Bone marrow (tissue), 2 donors: ENCODE measurements at regions not wholly inside any gene's neighbourhood (a gene's known extent, or its start where the extent isn't known, plus 50 kb on each side); places are given as distances from the start of the nearest gene placed in this dataset.
"Not testable (repeated sequence)": the region's sequence is repeated elsewhere in the genome, so short reads cannot be mapped to it uniquely, and the experiment has no call there.

Source experiments
- DNase-seq, 2 donors: peaks; one replicate each; lab custom pipeline; 2025; lab: John Stamatoyannopoulos, UW

DNA sequence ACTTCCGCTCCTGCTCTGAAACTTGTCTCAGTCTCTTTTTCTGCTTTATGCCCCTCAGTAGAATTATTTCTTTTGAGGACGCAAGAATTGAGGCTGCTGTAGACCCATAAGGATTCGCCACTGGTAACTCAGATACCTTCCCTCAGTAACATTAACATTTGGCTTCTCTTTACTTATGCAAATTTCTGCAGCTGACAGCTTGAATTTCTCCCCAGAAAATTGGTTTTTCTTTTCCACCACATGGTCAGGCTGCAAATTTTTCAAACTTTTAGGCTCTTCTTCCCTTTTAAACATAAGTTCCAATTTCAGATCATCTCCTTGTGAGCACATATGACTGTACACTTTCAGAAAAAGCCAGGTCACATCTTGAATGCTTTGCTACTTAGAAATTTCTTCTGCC, 839.3 kb upstream of the GRIA3 start:
- DNase-seq = no peak

DNA sequence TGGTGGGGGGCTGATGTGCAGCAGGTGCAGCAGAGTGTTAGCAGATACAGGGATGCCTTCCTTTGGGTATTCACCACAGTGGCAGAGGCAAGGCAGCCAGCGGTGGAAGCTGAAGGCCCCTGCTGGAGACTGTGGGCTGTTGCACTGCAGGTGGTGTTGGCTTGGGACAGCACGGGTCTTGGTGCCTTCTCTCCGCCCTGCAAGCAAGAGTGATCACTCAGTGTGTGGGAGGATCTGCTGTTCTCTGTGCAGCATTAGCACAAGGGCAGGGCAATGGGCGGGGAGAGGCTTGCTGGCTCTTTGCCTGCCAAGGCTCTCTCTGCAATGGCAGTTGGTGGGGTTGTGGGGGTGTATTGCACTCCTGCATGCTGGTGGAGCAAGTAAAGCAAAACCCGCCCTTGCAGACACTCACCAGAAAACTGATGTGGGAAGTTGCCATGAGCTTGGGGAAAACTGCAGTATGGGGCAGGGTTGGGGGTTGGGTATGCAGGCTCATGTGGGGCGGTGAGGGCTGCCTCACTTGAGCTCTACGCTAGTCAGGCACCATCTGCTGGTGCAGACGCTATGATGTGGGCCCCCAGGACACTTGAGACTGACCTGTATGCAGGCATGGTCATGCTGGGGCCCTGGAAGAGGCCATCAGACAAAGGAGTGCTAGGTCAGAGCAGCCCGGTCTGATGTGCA, 820.8 kb upstream of the GRIA3 start:
- no peak for DNase-seq

DNA sequence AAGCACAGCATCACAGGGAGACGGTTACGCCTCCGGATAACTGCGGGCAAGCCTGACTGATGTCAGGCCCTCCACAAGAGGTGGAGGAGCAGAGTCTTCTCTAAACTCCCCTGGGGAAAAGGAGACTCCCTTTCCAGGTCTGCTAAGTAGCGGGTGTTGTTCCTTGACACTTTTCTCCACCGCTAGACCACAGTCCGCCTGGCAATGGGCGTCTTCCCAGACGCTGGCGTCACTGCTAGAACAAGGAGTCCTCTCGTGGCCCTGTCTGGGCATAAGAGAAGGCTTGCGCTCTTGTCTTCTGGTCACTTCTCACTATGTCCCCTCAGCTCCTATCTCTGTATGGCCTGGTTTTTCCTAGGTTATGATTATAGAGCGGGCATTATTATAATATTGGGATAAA, 808.5 kb upstream of the GRIA3 start:
- DNase-seq = not testable (repeated sequence)

DNA sequence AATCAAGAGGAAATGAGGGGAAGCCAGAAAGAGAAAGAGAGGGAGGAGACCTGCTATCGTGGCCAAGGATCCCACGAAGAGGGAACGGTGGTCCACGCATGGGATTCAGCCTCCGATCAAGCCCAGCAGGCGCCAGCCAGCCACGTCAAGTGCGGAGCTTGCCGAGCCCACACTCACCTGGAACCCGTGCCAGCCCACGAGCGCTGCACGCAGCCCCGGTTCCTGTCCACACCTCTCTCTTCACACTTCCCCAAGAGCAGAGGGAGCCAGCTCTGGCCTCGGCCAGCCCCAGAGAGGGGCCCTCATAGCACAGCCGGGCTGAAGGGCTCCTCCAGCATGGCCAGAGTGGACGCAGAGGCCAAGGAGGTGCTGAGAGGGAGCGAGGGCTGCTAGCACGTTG, 795.1 kb upstream of the GRIA3 start:
- no peak for DNase-seq

DNA sequence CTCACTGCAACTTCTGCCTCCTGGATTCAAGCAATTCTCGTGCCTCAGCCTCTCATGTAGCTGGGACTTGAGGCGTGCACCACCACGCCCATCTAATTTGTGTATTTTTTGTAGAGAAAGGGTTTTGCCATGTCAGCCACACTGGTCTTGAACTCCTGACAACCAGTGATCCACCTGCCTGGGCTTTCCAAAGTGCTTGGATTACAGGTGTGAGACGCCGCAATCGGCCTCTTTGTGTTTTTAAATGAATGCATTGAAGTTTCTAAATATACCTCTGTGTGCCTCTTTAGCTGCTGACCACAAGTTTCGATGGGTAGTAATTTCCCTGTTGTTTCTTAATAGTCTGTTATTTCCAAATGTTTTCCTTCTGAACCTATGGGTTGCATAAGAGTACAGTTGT, 765.3 kb upstream of the GRIA3 start:
- DNase-seq = no peak

DNA sequence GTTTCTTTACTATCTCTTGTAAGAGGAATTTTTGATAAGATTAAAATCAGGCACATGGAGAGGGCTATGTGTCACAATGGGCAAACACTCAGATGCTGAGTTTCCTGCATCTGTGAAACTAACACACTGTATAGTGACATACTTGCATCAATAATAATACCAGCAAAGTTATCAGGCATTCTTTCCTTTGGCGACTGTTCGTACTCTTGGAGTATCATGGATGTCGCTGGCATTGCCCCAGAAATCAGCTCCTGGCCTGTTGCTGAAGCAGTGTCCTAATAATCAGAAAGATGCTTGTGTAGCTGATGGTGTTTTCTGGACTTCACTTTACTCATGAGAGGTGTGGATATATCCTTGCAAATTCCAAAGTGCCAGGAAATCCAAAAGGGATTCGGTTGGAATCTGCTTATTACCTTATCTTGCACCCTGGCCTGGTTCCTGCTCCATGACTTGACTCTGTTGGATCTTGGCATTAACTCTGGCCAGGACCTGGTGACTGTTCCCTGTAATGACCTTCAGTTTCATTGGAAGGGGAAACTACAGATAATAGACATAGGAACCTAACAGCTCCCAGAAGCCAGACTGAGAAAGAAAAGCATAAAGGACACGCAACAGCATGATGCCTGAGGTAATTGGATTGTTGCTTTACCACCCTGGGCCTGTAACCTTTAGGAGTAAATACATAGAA, 762.5 kb upstream of the GRIA3 start:
- DNase-seq = no peak

DNA sequence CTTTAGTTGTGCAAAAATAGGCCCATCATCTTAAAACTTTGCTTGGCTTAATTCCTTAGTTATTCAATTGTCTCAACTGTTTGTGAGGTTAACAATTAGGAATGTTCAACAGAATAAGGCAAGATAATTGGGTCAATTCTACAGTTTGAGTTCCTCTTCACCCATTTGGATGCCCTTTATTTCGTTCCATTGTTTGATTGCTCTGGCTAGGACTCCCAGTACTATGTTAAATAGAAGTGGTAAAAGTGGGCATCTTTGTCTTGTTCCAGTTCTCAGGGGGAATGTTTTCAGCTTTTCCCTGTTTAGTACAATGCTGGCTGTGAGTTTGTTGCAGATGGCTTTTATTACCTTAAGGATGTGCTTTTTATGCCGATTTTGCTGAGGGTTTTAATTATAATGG, 761.5 kb upstream of the GRIA3 start:
- DNase-seq = no peak

DNA sequence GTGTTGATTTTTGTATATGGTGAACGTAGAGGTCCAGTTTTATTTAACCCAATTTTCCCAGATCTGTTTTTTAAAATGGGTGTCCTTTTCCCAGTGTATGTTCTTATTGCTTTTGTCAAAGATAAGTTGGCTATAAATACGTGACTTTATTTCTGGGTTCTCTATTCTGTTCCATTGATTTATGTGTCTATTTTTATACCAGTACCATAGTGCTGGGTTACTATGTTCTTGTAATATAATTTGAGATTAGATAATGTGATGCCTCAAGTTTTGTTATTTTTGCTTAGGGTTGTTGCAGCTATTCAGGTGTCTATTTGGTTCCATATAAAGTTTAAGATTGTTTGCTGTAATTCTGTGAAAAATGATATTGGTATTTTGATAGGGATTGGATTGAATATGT, 749.1 kb upstream of the GRIA3 start:
- no peak for DNase-seq

DNA sequence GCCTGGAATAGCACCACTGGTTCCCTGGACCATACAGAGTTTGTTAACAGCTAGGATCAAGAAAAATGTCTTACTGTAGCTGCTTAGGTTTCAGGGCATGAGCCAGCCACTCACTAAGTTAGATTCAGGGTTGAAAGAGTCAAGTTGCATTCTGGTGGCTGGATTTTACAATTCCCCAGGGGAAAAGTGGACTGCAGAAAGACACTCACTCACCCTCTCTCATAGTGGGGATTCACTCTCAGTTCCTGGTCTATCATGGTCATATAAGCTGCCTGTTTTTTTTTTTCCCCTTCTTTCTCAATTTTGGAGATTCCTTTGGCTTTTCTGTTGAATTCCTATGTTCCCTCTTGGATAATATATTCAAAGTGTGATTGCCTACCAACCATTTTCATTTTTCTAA, 744.2 kb upstream of the GRIA3 start:
- no peak for DNase-seq

DNA sequence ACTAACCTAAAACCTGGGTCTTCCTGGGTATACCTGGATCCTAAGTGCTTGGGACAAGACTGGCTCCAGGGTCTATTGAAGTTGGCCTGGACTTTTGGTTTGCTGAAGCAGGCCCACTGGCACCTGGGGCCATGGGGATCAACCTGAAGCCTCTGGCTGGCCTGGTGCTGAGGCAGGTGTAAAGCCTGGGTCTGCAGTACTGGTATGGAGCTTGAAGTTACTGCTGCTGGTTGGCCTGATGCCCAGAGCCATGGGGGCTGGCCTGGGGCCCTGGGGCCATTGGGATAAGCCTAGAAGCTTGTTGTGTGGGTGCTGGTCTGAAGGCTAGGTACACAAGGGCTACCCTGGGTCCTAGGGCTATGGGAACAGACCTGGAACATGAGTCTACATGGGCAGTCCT, 743.2 kb upstream of the GRIA3 start:
- no peak for DNase-seq

DNA sequence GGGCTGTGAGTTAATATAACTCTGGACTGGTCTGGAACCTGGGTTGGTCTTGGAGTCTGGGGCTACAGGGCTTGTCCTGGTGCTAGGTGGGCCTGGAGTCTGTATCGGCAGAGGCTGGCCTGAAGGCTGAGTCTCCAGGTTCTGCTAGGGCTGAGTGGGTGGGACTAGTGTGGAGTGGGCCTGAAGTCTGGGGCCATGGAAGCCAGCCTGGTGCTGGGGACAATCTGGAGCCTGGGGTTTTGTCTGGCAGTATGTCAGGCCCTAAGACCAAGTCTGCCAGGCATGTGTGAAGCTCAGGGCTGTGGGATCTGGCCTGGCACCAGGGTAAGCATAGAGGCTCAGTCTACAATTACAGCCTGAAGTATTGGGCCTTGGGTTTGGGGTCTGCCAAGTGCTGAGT, 742.6 kb upstream of the GRIA3 start:
- no peak for DNase-seq

DNA sequence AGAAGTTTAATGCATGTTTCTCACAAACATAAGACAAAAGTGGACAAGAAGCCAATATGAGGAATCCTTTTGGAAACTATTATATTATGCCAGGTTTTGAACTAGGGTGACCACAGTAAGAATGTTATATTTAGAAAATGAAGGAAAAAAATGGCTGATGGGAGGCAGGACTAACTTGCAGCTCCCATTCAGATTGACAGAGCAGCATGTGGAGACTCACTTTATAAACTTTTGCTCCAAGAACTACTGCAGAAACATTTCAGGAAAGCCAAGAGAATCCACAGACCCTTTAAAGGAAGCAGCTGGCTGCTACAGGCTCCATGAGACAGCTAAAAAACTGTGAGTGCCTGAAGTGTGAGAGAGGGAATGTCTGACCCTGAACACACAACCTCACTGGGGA, 738.6 kb upstream of the GRIA3 start:
- no peak for DNase-seq

DNA sequence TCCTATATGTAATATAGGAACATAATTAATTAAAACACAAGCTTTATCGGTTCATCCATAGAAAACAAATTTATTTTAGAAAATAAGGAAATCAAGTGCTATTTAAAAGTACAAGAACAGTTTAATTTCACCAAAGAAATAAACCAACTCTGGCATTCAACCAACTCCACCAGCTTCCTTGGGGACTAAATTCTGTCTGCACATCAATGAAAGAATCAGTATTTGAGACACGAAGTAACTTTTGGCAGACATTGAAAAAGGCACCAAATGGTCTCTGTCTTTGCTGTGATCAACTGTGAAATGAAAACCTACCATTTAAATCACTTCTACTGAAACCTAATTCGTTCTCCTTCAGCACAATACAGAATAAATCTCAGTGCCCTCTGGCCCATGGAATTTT, 719.7 kb upstream of the GRIA3 start:
- DNase-seq = no peak

DNA sequence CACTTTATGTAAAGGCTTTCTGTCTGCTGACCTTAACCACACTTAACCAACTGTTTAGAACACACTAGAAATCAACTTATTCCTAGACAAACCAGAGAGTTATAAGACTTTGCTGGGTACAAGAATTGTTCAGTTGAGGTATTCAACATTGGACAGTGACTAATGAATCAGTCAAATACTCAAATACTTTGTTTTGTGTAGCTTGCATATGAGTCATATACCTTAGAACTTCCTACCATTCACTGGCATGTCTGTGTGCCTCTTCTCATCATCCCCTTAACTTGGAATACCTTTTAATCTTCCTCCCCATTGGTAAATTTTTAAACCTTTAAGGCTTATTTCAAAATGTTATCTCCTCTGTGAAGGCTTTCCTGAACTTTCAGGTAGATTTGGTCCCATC, 708.8 kb upstream of the GRIA3 start:
- DNase-seq = no peak

DNA sequence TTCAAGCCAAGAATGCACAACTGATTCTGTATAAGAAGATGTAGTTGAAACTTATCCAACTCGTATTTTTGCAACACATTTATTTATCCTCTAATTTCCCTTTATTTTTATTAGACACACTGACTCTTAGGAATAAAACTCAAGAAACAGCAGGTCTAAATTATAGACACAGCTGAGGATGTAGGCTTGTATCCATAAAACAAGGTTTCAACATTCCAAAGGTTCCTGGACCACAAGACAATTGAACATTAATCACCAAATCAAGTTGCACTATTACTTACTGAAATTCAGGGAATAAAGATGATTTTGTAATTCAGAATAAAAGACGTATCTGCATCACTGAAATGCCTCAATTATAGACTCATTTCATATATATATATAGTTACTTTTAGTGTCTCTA, 683.5 kb upstream of the GRIA3 start:
- no peak for DNase-seq

DNA sequence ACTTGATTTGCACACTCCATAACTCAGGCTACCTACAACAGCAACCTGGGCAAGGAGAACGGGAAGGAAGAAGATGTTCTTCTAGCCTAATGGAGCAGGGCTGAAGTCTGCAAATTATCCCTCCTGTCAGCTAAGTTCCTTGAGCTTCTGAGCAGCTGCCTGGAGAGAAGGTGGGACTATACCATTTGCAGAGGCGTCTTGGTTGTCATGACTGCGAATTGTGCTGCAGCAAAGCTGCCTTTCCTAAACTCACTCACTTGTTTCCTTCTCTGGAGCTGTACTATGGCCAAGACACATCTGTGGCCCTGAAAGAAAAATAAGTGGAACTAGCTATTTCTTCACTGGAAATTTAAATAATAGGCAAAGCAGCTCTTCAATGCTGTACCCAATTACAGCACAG, 682.4 kb upstream of the GRIA3 start:
- no peak for DNase-seq

DNA sequence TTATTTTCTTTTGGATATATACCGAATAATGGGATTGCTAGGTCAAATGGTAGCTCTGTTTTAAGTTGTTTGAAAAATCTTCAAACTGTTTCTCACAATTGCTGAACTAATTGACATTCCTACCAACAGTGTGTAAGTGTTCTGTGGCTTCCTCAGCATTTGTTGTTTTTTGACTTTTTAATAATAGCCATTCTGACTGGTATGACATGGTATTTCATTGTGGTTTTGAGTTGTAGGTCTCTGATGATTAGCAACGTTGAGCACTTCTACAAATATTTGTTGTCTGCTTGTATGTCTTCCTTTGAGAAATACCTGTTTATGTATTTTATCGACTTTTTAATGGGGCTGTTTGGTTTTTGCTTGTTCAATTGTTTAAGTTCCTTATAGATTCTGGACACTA, 680.1 kb upstream of the GRIA3 start:
- DNase-seq = no peak

DNA sequence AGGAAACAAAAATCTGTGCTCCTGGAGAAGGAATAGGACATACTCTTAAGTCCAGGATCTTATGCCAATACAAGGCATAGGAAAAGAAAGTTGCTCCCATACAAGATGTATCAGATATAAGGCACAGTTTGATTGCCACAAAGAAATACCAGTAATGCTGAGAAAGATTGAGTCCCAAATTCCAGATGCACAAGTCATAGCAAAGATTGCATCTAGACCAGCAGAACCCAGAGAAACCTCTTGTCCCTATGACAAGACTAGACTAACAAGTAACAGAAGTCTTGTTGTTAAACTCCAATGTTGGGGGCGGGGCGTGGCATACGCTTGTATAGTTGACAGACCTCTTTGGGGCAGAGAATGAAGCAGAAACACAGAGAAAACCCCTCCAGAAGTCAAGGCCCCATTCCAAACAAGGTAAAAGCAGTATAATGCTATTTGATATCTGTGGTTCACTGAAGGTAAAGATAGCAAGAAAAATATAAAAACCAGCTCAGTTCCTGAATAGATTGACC, 671.5 kb upstream of the GRIA3 start:
- no peak for DNase-seq

DNA sequence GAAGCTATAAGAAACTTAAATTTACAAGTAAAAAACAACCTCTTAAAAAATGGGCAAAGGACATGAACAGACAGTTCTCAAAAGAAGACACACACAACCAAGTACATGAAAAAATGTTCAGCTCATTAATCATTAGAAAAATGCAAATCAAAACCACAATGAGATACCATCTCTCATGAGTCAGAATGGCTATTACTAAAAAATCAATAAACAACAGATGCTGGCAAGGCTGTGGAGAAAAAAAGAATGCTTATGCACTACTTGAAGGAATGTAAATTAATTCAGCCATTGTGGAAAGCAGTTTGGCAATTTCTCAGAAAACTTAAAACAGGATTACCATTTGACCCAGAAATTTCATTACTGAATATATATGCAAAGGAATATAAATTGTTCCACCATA, 666.3 kb upstream of the GRIA3 start:
- DNase-seq = no peak

DNA sequence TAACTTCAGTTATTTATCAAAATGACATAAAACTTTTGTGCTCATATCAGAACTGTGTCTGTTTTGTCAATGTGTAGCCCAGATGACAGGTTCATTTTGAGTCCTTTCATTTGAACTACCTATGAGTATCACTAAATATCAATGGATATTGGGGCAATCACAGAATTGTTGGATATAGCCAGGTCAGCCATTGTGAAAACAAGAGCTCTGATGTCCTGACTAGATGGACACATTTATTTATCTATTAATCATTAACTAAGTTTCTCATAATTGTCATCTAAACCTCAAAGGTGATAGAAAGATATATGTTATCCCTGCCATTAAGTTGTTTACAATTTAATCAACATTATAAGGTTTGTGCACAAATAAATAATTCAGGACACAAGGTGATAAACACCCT, 638.3 kb upstream of the GRIA3 start:
- DNase-seq = no peak

DNA sequence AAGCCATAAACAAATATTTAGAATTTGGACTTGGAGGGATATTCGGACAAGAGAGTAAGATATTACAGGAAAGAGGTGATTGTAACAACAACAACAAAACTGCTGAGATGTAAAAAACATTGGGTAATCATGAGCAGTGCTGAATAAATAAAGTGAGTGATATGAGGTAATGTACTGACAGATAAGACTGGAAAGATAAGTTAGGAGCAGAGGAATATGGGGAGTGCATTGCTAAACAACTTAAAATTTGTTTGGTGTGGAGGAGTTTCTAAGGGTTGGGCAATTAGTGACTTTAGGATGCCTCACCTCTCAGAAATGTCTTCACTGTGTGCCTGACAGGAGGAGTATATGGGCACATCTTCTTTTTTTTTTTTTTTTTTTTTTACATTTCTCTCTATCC, 637.8 kb upstream of the GRIA3 start:
- no peak for DNase-seq

DNA sequence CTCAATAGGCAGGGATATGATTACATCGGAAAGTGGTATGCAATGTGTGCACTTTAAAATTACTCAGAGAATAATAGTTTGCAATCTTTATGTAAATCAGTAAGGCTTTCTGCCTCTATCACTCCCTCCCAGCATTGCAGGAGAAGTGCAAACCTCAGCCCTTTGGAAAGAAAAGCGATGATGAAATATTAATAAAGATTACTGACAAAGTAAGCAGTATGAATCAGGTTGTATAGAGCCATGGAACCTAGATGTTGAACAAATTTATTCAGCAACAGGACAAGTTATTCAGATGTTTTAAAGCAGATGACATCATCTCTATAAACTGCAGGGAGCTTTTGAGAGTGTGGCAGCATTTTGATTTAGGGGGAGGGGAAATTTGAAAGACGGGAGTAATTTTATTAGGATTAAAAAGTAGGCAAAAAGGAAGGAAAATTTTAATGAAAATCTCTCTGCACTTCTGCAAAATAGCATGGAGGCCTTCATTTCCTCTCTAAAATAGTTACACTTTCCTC, 631.7 kb upstream of the GRIA3 start:
- no peak for DNase-seq

DNA sequence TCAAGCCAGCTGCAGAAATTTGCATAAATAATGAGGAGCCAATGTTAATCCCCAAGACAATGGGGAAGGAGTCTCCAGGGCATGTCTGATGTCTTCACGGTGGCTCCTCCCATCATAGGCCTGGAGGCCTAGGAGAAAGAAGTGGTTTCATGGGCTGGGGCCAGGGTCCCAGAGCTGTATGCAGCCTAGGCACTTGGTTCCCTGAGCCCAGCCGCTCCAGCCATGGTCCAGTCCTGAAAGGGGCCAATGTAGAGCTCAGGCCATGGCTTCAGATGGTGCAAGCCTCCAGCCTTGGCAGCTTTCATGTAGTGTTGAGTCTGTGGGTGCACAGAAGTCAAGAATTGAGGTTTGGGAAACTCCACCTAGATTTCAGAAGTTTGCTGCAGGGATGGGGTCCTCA, 628.2 kb upstream of the GRIA3 start:
- DNase-seq = no peak

DNA sequence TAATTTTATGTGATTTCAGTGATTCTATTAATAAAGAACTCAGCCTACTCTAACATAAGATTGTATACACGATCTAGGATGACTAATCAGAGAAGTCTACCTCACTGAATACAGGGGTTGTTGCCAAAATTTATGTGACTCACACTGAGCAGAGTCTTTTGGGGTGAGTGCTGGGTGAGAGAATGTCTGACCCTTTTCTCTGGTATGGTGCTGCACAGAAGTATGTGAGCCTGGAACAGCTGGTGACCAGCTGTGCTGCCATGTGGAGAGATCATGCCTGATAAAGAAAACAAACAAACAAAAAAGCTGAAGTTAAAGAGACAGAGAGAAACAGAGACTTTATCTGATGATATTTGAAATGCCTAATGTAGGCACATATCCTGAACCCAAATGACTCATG, 618.1 kb upstream of the GRIA3 start:
- no peak for DNase-seq
